ENCODE measurements at regions not wholly inside any gene's neighbourhood (a gene's known extent, or its start where the extent isn't known, plus 50 kb on each side); places are given as distances from the start of the nearest gene placed in this dataset.

- Histone ChIP-seq H3K27ac (ENCODE audit: low read depth, low read length) (no peak overlapping the region), H3K79me2 (ENCODE audit: insufficient read depth, low read length) (no peaks in the 10 kb centered on the region), H2AFZ (ENCODE audit: low read depth, low read length, poor library complexity, severe bottlenecking) (no peak overlapping the region), H3K9me2 (ENCODE audit: insufficient read depth) (no peaks in the 10 kb centered on the region), H4K20me1 (ENCODE audit: insufficient read depth) (no peaks in the 10 kb centered on the region), H3K9ac (ENCODE audit: low read length) (no peak overlapping the region), H3K4me3 (replicated peaks in 1 of 2; ENCODE audit: low read depth in 1 of 2, low read length in 2 of 2) (no peak overlapping the region), H3K27me3 (ENCODE audit: insufficient read depth, low read length) (peaks cover 34% of the 10 kb centered on the region), H3K9me3 (ENCODE audit: control insufficient read depth in 1 of 2, insufficient read depth in 1 of 2, low read depth in 1 of 2, low read length in 2 of 2) (no peaks in the 10 kb centered on the region), H3K36me3 (ENCODE audit: control insufficient read depth in 1 of 2, insufficient read depth in 2 of 2, low read length in 2 of 2) (no peaks in the 10 kb centered on the region), H3K4me1 (ENCODE audit: control insufficient read depth in 1 of 2, insufficient read depth in 2 of 2, low read length in 2 of 2) (no peaks in the 10 kb centered on the region), H3K4me2 (ENCODE audit: low read length) (no peak overlapping the region)
- no peak for TF ChIP-seq POLR2AphosphoS5 (IDR thresholded peaks at IDR 0.05; ENCODE audit: low read depth, low read length)
- TF ChIP-seq EGR1 (IDR thresholded peaks at IDR 0.05; ENCODE audit: low read depth) = no peak
- TF ChIP-seq TCF7L2 (IDR thresholded peaks at IDR 0.05; ENCODE audit: borderline replicate concordance, extremely low read depth, insufficient read depth, insufficient read length) = no peak
- TF ChIP-seq ATF3 (IDR thresholded peaks at IDR 0.05) = no peak
- no peak for TF ChIP-seq ZBTB33 (IDR thresholded peaks at IDR 0.05; ENCODE audit: extremely low read depth, insufficient replicate concordance, low read length)
- no peak for TF ChIP-seq CTCF (IDR thresholded peaks at IDR 0.05 in 2 of 3, conservative IDR thresholded peaks at IDR 0.05 in 1 of 3; ENCODE audit: borderline replicate concordance in 1 of 3, insufficient read depth in 1 of 3, low read depth in 2 of 3, low read length in 2 of 3)
- BruUV-seq (replicated peaks) = no TSS peak
- intact Hi-C loops (cut with micrococcal nuclease) = no loop called here
- DNase-seq (ENCODE audit: low read depth, low spot score) (no peak), ATAC-seq (no peak)
- RAD21 ChIA-PET (ENCODE audit: low non-redundant PET in 1 of 2, low total read pairs in 2 of 2, uncharacterized antibody in 2 of 2, unreplicated experiment in 2 of 2) = no interaction called here
- POLR2A ChIA-PET = no interaction called here
- CTCF ChIA-PET = interaction anchor here (1.1 to 1.6 kb wide), 2 partner anchors 27 to 28 kb away, joined by 4 to 7 read pairs; no protein-coding TSS in a partner anchor
Measured at GRCh38 chr11:36719358-36720107, 121.5 kb upstream of the RAG2 start.
